K562 (cell line): ENCODE measurements at regions not wholly inside any gene's neighbourhood (a gene's known extent, or its start where the extent isn't known, plus 50 kb on each side); places are given as distances from the start of the nearest gene placed in this dataset.

Source experiments
- ATAC-seq: fragments of 200-7000 bp; cut with Tn5 transposase; 3 replicates; pipeline ENCODE4 v1.9.1; 2020; ENCODE audit warnings: moderate library complexity
- BruUV-seq: library from RNA; stranded (reverse); fragments of 400-500 nt; replicated peaks from 2 replicates; lab custom pipeline; 2021; lab: Mats Ljungman, UMichigan
- CTCF ChIA-PET: fragments of 300-600 bp; formaldehyde crosslinking; extraction: SDS; loops from one replicate; lab custom pipeline; 2021; ENCODE audit warnings: low intra/inter-chr PET ratio; lab: Yijun Ruan, JAX
- POLR2A ChIA-PET: fragments of 300-600, 350-650 bp; sonication (Branson Sonifier 250); formaldehyde crosslinking; extraction: SDS; loops from one replicate; lab custom pipeline; 2021; ENCODE audit warnings: antibody characterized with exemption, inconsistent platforms; lab: Yijun Ruan, JAX
- DNase-seq, 4 experiments: peaks; one replicate each; pipeline versions ENCODE4 v3.0.0 to v3.0.0-alpha.2; 2011 to 2018; ENCODE audit warnings: low spot score in 3 of 4, mixed read lengths in 3 of 4; ENCODE audit errors: extremely low read depth in 1 of 4
- FAIRE-seq: peaks from 2 replicates; lab custom pipeline; 2011; peaks lifted over from hg19 to GRCh38; lab: Jason Lieb, UNC
- H2AFZ ChIP-seq: 2 replicates; pipeline ENCODE4 v1.6.0; 2011; ENCODE audit warnings: low read depth, low read length, control low read depth, inconsistent platforms
- H3K27ac ChIP-seq: fragments of 200-600 bp; 3 replicates; pipeline ENCODE4 v1.8.0; 2011; ENCODE audit warnings: low read depth, mild to moderate bottlenecking, control low read depth, inconsistent platforms, low read length, moderate library complexity, mixed read lengths; ENCODE audit errors: extremely low read depth
- H3K27me3 ChIP-seq, 2 experiments: fragments of 300-600 bp in 1 of 2; 2 replicates in 1 of 2; 3 replicates in 1 of 2; pipeline versions ENCODE4 v1.6.0 to v1.8.0; 2011; ENCODE audit warnings: inconsistent platforms in 2 of 2, low read length in 2 of 2, mild to moderate bottlenecking in 1 of 2, mixed read lengths in 1 of 2, moderate library complexity in 1 of 2; ENCODE audit not compliant: control insufficient read depth in 2 of 2, insufficient read depth in 2 of 2
- H3K36me3 ChIP-seq: fragments of 300-600 bp; 3 replicates; pipeline ENCODE4 v1.8.0; 2011; ENCODE audit warnings: mild to moderate bottlenecking, low read length, inconsistent platforms; ENCODE audit not compliant: control insufficient read depth, insufficient read depth
- H3K4me1 ChIP-seq, 2 experiments: fragments of 200-600 bp in 1 of 2; replicated peaks in 1 of 2; 2 replicates in 1 of 2; 3 replicates in 1 of 2; pipeline versions ENCODE4 v1.5.1 to v1.8.0; 2011; ENCODE audit warnings: inconsistent platforms in 2 of 2, low read length in 2 of 2, mild to moderate bottlenecking in 1 of 2, mixed read lengths in 1 of 2, moderate library complexity in 1 of 2; ENCODE audit not compliant: control insufficient read depth in 2 of 2, insufficient read depth in 2 of 2
- H3K4me2 ChIP-seq: 2 replicates; pipeline ENCODE4 v1.6.1; 2011; ENCODE audit warnings: low read length, control low read depth, inconsistent platforms, mixed read lengths; ENCODE audit not compliant: insufficient read depth
- H3K4me3 ChIP-seq: fragments of 200-600 bp; sonication (generic), shearing (Covaris generic); 2 replicates; pipeline ENCODE4 v1.5.1; 2016; ENCODE audit warnings: control low read depth, inconsistent platforms
- H3K79me2 ChIP-seq: fragments of 200-600 bp; 3 replicates; pipeline ENCODE4 v1.8.0; 2011; ENCODE audit warnings: low read length, inconsistent platforms; ENCODE audit not compliant: control insufficient read depth, insufficient read depth
- H3K9ac ChIP-seq, 2 experiments: 2 replicates each; pipeline versions ENCODE4 v1.6.0 to v1.6.1; 2011; ENCODE audit warnings: low read depth in 2 of 2, low read length in 2 of 2, control low read depth in 1 of 2, inconsistent platforms in 1 of 2, mild to moderate bottlenecking in 1 of 2, mixed read lengths in 1 of 2; ENCODE audit not compliant: insufficient read depth in 1 of 2
- H3K9me1 ChIP-seq: one replicate; pipeline ENCODE4 v1.6.0; 2011; ENCODE audit warnings: inconsistent platforms, mild to moderate bottlenecking, low read length, moderate library complexity; ENCODE audit not compliant: control insufficient read depth, insufficient read depth
- H3K9me3 ChIP-seq: replicated peaks from 2 replicates; pipeline ENCODE4 v1.5.1; 2011; ENCODE audit warnings: low read depth, low read length, inconsistent platforms; ENCODE audit not compliant: control insufficient read depth, insufficient read depth
- H4K20me1 ChIP-seq: replicated peaks from 2 replicates; pipeline ENCODE4 v1.6.1; 2011; ENCODE audit warnings: low read length, inconsistent platforms, mixed read lengths; ENCODE audit not compliant: control insufficient read depth, insufficient read depth
- BRD4 ChIP-seq: fragments of 200-600 bp; sonication (generic); IDR thresholded peaks from 2 replicates; pipeline ENCODE4 v1.6.1; 2017; ENCODE audit warnings: inconsistent platforms
- CREB5 ChIP-seq: fragments of 250-450 bp; sonication (Bioruptor Pico); IDR thresholded peaks from 2 replicates; pipeline ENCODE4 v1.5.0; 2020; ENCODE audit warnings: mild to moderate bottlenecking
- DNMT1 ChIP-seq: fragments of 450-650 bp; IDR thresholded peaks from 2 replicates; pipeline ENCODE4 v1.6.1; 2016; ENCODE audit warnings: antibody characterized with exemption, mild to moderate bottlenecking
- ELF2 ChIP-seq: fragments of 250-450 bp; sonication (Bioruptor Pico); IDR thresholded peaks from 2 replicates; pipeline ENCODE4 v1.5.0; 2021; ENCODE audit warnings: mild to moderate bottlenecking
- FOXM1 ChIP-seq, 2 experiments: fragments of 450-650 bp in 1 of 2; sonication (generic) in 1 of 2; formaldehyde crosslinking in 1 of 2; IDR thresholded peaks; 2 replicates each; pipeline versions ENCODE4 v1.6.1 to v1.9.0; 2017 to 2022; ENCODE audit warnings: low read depth in 2 of 2, mild to moderate bottlenecking in 2 of 2, missing genetic modification reagents in 1 of 2, moderate library complexity in 1 of 2
- FOXP4 ChIP-seq: sonication (generic); formaldehyde crosslinking; IDR thresholded peaks from 2 replicates; pipeline ENCODE4 v1.8.0; 2022; ENCODE audit warnings: mild to moderate bottlenecking, missing genetic modification reagents, borderline replicate concordance
- KDM1A ChIP-seq, 2 experiments: fragments of 450-650 bp; IDR thresholded peaks; 2 replicates each; pipeline ENCODE4 v1.6.1; 2016; ENCODE audit warnings: mild to moderate bottlenecking in 2 of 2
- TCF7L2 ChIP-seq: fragments of 150-350 bp; IDR thresholded peaks from 2 replicates; pipeline ENCODE4 v1.6.1; 2016; ENCODE audit warnings: low read depth, mild to moderate bottlenecking, low read length, moderate library complexity
- UBTF ChIP-seq, 2 experiments: IDR thresholded peaks; 2 replicates each; pipeline ENCODE4 v1.6.1; 2012; ENCODE audit warnings: improper control_type of control experiment in 2 of 2, low read depth in 2 of 2, low read length in 2 of 2, borderline replicate concordance in 1 of 2
- ZFPM2 ChIP-seq: fragments of 250-450 bp; sonication (Bioruptor Pico); IDR thresholded peaks from 2 replicates; pipeline ENCODE4 v1.5.1; 2022; ENCODE audit warnings: mild to moderate bottlenecking
- WGBS: fragments of 100-300 bp; shearing (Covaris generic); methylation state at CpG from one replicate; pipeline ENCODE4 v1.1.6; 2016; ENCODE audit warnings: low coverage, mixed read lengths; ENCODE audit not compliant: insufficient coverage; ENCODE audit errors: missing lambda C conversion rate; 5-methylcytosine and 5-hydroxymethylcytosine counted together
- in situ Hi-C: fragments of 300-500 bp; cut with MboI; formaldehyde crosslinking; loops from 4 replicates; pipeline ENCODE4 v1.15.0; 2018; ENCODE audit warnings: inconsistent platforms, mixed read lengths
- intact Hi-C: fragments of 100-400 bp; cut with micrococcal nuclease; formaldehyde crosslinking; loops from 2 replicates; pipeline ENCODE4 v1.14.2; 2022

GRCh38 chr14:97995038-97995437, 1197.9 kb downstream of the VRK1 start:
- no peak overlapping the region for H3K27ac ChIP-seq
- no peaks in the 10 kb centered on the region for H3K27me3 ChIP-seq
- no peak overlapping the region for H3K9ac ChIP-seq
- no TSS peak for BruUV-seq
- no peak overlapping the region for H3K4me2 ChIP-seq
- FAIRE-seq = no peak
- H3K9me1 ChIP-seq = no peaks in the 10 kb centered on the region
- H3K4me3 ChIP-seq = no peak overlapping the region
- no peaks in the 10 kb centered on the region; the same call in 1 of the 2 replicates for H3K9me3 ChIP-seq
- TF ChIP-seq BRD4 = no peak
- no peak for DNase-seq
- CTCF ChIA-PET = no interaction called here
- H3K36me3 ChIP-seq = no peaks in the 10 kb centered on the region
- intact Hi-C loops (no loop called here), in situ Hi-C loops (no loop called here)
- H2AFZ ChIP-seq = no peak overlapping the region
- POLR2A ChIA-PET = no interaction called here
- no peak for ATAC-seq
- H3K79me2 ChIP-seq = no peaks in the 10 kb centered on the region
- 0% methylated on average over 2 of the region's 2 CpGs for WGBS
- H3K4me1 ChIP-seq = no peaks in the 10 kb centered on the region
- no peaks in the 10 kb centered on the region for H4K20me1 ChIP-seq

- ATAC-seq (no peak), FAIRE-seq (no peak), DNase-seq (no peak)
- BruUV-seq = no TSS peak
- Histone ChIP-seq H3K36me3 (no peaks in the 10 kb centered on the region), H3K79me2 (no peaks in the 10 kb centered on the region), H3K27me3 (no peaks in the 10 kb centered on the region), H3K4me2 (no peak overlapping the region), H3K4me3 (no peak overlapping the region), H4K20me1 (no peaks in the 10 kb centered on the region), H2AFZ (no peak overlapping the region), H3K9me3 (no peaks in the 10 kb centered on the region; the same call in 1 of the 2 replicates), H3K9me1 (no peaks in the 10 kb centered on the region), H3K9ac (no peak overlapping the region), H3K4me1 (no peaks in the 10 kb centered on the region), H3K27ac (no peak overlapping the region)
- ChIA-PET CTCF (no interaction called here), POLR2A (no interaction called here)
- intact Hi-C loops (no loop called here), in situ Hi-C loops (no loop called here)
- WGBS = 0% methylated on average over 1 of the region's 2 CpGs
- TF ChIP-seq ZFPM2 (CRISPR knock-in tag) = no peak
- TF ChIP-seq TCF7L2 = no peak
- TF ChIP-seq UBTF (IDR thresholded peaks at IDR 0.05; ENCODE audit: borderline replicate concordance in 1 of 2, low read depth in 2 of 2, low read length in 2 of 2) = no peak
- no peak for TF ChIP-seq DNMT1
- no peak for TF ChIP-seq ELF2 (CRISPR knock-in tag)
- TF ChIP-seq CREB5 (CRISPR knock-in tag) = no peak
- no peak for TF ChIP-seq FOXP4 (CRISPR knock-in tag)
- TF ChIP-seq FOXM1 (IDR thresholded peaks at IDR 0.05; ENCODE audit: low read depth) = no peak
- TF ChIP-seq FOXM1 (CRISPR knock-in tag; IDR thresholded peaks at IDR 0.05; ENCODE audit: low read depth) = no peak
- TF ChIP-seq KDM1A (IDR thresholded peaks at IDR 0.05) = no peak
These were observed 1198.3 kb downstream of the VRK1 start for GRCh38 chr14:97995531-97995930.
